ENCODE measurements at regions not wholly inside any gene's neighbourhood (a gene's known extent, or its start where the extent isn't known, plus 50 kb on each side); places are given as distances from the start of the nearest gene placed in this dataset.

DNA sequence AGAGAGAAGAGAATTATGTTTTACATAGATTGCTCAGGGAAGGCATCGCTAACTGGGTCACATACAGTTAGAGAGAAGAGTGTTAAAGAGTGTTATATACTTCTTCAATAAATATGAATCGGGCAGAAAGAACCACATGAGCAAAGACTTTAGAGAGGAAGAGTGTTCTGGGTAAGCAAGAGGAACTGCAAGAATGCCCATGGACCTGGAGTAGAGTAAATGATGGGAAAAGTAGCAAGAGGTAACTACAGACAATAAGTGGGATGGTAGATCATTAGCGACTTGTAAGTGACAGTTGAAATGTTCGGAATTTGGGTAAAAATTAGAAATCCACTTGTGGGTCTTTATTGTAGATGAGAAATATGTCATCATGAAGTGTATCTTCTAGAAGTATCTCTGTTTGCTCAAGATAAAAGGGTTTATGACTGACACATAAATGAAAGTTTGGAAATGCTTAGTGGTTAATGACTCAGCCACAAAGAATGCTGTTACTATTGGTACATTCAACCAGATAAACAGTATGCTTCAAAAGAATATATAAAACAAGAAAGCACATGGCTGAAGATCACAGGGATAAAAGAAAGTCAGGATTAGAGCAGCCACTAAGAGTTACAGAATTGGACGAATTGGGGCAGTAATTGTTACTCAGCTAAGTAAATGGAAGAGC, 229.3 kb downstream of the CASP12 start:
- DNase-seq = no peak
- Histone ChIP-seq H3K36me3 (no peaks in the 10 kb centered on the region), H3K4me3 (no peak overlapping the region), H3K27me3 (no peaks in the 10 kb centered on the region), H3K27ac (no peak overlapping the region), H3K4me1 (no peaks in the 10 kb centered on the region), H3K9me3 (no peaks in the 10 kb centered on the region)
- WGBS, 2 donors = 68 to 80% methylated on average over 5 of the region's 5 CpGs
- TF ChIP-seq POLR2AphosphoS5 (IDR thresholded peaks at IDR 0.05) = no peak
- no peak for TF ChIP-seq EP300 (IDR thresholded peaks at IDR 0.05)
- no peak for TF ChIP-seq POLR2A (IDR thresholded peaks at IDR 0.05)
- TF ChIP-seq, protein P1, sequence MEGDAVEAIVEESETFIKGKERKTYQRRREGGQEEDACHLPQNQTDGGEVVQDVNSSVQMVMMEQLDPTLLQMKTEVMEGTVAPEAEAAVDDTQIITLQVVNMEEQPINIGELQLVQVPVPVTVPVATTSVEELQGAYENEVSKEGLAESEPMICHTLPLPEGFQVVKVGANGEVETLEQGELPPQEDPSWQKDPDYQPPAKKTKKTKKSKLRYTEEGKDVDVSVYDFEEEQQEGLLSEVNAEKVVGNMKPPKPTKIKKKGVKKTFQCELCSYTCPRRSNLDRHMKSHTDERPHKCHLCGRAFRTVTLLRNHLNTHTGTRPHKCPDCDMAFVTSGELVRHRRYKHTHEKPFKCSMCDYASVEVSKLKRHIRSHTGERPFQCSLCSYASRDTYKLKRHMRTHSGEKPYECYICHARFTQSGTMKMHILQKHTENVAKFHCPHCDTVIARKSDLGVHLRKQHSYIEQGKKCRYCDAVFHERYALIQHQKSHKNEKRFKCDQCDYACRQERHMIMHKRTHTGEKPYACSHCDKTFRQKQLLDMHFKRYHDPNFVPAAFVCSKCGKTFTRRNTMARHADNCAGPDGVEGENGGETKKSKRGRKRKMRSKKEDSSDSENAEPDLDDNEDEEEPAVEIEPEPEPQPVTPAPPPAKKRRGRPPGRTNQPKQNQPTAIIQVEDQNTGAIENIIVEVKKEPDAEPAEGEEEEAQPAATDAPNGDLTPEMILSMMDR (IDR thresholded peaks at IDR 0.05) = no peak
- intact Hi-C loops (cut with DNase I) = no loop called here

DNA sequence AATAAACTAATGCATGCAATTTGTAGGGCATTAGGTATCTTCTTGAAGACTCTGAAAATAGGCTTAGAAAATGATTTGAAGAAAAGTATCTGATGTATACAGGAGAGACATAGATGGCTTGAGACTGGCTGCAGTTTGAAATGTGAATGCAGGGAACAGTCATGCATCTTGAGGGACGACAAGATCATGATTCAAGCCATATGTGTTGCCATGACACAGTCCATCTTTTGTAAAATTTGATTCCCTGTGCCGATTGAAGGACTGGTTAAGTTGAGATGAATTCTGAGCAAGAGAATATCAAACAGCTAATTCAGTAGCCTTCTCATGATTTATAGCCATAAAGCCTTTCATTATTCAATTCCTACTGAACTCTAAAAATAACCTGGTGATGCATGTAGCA, 231.6 kb downstream of the CASP12 start:
- Histone ChIP-seq H3K27me3 (no peaks in the 10 kb centered on the region), H3K4me1 (no peaks in the 10 kb centered on the region), H3K27ac (no peak overlapping the region), H3K9me3 (no peaks in the 10 kb centered on the region), H3K4me3 (no peak overlapping the region), H3K36me3 (no peaks in the 10 kb centered on the region)
- no peak for TF ChIP-seq POLR2AphosphoS5 (IDR thresholded peaks at IDR 0.05)
- TF ChIP-seq, protein P1 (IDR thresholded peaks at IDR 0.05) = no peak
- intact Hi-C loops (cut with DNase I) = no loop called here
- DNase-seq = no peak
- 72 to 76% methylated on average over 2 of the region's 2 CpGs for WGBS, 2 donors

DNA sequence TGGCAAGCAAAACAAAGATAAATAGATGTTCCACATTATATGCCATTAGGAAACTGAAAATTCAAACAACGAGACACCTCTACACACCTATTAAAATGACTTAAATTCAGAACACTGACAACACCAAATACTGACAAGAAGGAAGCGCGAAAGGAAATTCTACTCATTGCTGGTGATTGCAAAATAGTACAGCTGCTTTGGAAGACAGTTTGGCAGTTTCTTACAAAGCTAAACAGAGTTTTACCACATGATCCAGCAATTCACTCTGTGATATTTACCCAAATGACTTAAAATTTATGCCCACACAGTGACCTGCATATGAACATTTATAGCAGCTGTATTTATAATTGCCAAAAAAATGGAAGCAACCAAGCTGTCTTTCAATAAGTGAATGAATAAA, 232.6 kb downstream of the CASP12 start:
- Histone ChIP-seq H3K9me3 (no peaks in the 10 kb centered on the region), H3K36me3 (no peaks in the 10 kb centered on the region), H3K4me3 (no peak overlapping the region), H3K27me3 (no peaks in the 10 kb centered on the region), H3K27ac (no peak overlapping the region), H3K4me1 (no peaks in the 10 kb centered on the region)
- TF ChIP-seq POLR2AphosphoS5 (IDR thresholded peaks at IDR 0.05) (no peak), EP300 (IDR thresholded peaks at IDR 0.05) (no peak), POLR2A (IDR thresholded peaks at IDR 0.05) (no peak)
- TF ChIP-seq, protein P1 (IDR thresholded peaks at IDR 0.05) = no peak
- WGBS, 2 donors = 57 to 67% methylated on average over 3 of the region's 3 CpGs
- intact Hi-C loops (cut with DNase I) = no loop called here
- no peak for DNase-seq

DNA sequence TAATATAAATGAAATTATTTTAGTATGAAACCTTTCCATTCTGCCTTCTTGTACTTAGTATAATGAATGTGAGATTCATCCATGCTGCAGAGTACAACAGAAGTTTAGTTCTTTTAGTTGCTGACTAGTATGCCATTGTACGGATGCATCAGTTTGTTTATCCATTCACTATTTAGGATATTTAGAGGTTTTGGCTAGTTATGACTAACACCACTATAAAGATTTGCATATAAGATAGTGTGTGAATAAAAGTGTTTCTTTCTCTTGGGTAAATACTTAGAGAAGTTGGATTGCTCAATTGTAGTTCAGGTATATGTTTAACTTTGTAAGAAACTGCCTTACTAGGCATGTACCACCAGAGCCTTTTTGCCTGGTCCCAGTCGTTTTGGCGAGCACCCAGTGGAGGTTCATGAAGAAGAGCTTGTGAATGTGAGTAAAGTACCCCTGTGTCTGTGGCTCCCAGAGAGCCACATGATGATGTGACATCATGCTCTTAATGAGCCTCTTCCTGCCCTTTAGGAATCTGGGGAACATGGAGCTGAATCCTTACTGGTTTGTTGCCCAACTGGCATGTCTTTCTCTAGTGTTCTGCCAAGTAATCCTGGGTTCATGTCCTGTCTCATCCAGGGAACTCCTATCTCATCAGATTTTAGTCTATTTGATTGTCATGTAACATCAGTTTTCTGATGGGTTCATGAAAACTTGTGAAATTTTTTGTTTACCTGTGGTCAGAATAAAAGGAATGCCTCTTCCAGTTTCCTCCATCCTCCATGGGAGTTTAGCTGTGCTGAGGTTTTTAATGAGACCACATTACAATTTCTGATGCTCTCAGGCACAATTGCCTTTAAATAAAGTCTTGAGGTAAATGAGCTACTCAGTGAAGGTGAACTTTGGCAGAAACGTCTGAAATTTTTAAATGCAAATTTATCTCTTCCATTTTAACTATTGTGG, 234.8 kb downstream of the CASP12 start:
- WGBS, 2 donors = 76 to 88% methylated on average over 4 of the region's 4 CpGs
- intact Hi-C loops (cut with DNase I) = no loop called here
- no peak for TF ChIP-seq EP300 (IDR thresholded peaks at IDR 0.05)
- TF ChIP-seq, protein P1 (IDR thresholded peaks at IDR 0.05) = no peak
- TF ChIP-seq POLR2A (IDR thresholded peaks at IDR 0.05) = no peak
- TF ChIP-seq POLR2AphosphoS5 (IDR thresholded peaks at IDR 0.05) = no peak
- no peaks in the 10 kb centered on the region for H3K9me3 ChIP-seq
- no peak for DNase-seq
- no peaks in the 10 kb centered on the region for H3K27me3 ChIP-seq
- H3K27ac ChIP-seq = no peak overlapping the region
- H3K4me3 ChIP-seq = no peak overlapping the region
- no peaks in the 10 kb centered on the region for H3K4me1 ChIP-seq
- H3K36me3 ChIP-seq = no peaks in the 10 kb centered on the region
